HepG2 (cell line): ENCODE measurements at regions not wholly inside any gene's neighbourhood (a gene's known extent, or its start where the extent isn't known, plus 50 kb on each side); places are given as distances from the start of the nearest gene placed in this dataset.

ENCODE experiments used
- ATAC-seq: fragments of 200-7000 bp; cut with Tn5 transposase; 3 replicates; pipeline ENCODE4 v1.9.1; 2020; ENCODE audit warnings: mild to moderate bottlenecking, moderate library complexity
- BruUV-seq: library from RNA; stranded (reverse); fragments of 400-500 nt; replicated peaks from 2 replicates; lab custom pipeline; 2021; lab: Mats Ljungman, UMichigan
- CTCF ChIA-PET: fragments of 300-600 bp; formaldehyde crosslinking; extraction: SDS; loops from one replicate; lab custom pipeline; 2021; ENCODE audit warnings: low total read pairs, inconsistent platforms, low intra/inter-chr PET ratio; lab: Yijun Ruan, JAX
- POLR2A ChIA-PET: fragments of 350-600 bp; sonication (Branson Sonifier 250); formaldehyde crosslinking; loops from one replicate; lab custom pipeline; 2020; ENCODE audit warnings: antibody characterized with exemption, inconsistent platforms; lab: Yijun Ruan, JAX
- DNase-seq: peaks from one replicate; pipeline ENCODE4 v3.0.0-alpha.2; 2015; ENCODE audit warnings: low spot score
- FAIRE-seq: peaks from 3 replicates; lab custom pipeline; 2011; peaks lifted over from hg19 to GRCh38; lab: Jason Lieb, UNC
- H2AFZ ChIP-seq: one replicate; pipeline ENCODE4 v1.6.1; 2011; ENCODE audit warnings: low read length, inconsistent platforms
- H3K27ac ChIP-seq: fragments of 300-600 bp; 3 replicates; pipeline ENCODE4 v1.8.0; 2011; ENCODE audit warnings: mixed run types, mild to moderate bottlenecking, mixed read lengths, low read length, inconsistent platforms; ENCODE audit not compliant: insufficient read depth; ENCODE audit errors: extremely low read length
- H3K27me3 ChIP-seq, 2 experiments: fragments of 200-600 bp in 1 of 2; 2 replicates in 1 of 2; 3 replicates in 1 of 2; pipeline versions ENCODE4 v1.6.0 to v1.8.0; 2011; ENCODE audit warnings: low read length in 2 of 2, mild to moderate bottlenecking in 2 of 2, moderate library complexity in 2 of 2, inconsistent platforms in 1 of 2; ENCODE audit not compliant: insufficient read depth in 2 of 2, control insufficient read depth in 1 of 2
- H3K36me3 ChIP-seq, 2 experiments: fragments of 200-600 bp in 1 of 2; replicated peaks in 1 of 2; 2 replicates in 1 of 2; 3 replicates in 1 of 2; pipeline versions ENCODE4 v1.5.1 to v1.8.0; 2011; ENCODE audit warnings: low read length in 2 of 2, inconsistent platforms in 1 of 2; ENCODE audit not compliant: insufficient read depth in 2 of 2, control insufficient read depth in 1 of 2
- H3K4me1 ChIP-seq: 2 replicates; pipeline ENCODE4 v1.5.1; 2012; ENCODE audit warnings: low read length, inconsistent platforms; ENCODE audit not compliant: insufficient read depth
- H3K4me2 ChIP-seq: 2 replicates; pipeline ENCODE4 v1.6.0; 2011; ENCODE audit warnings: low read depth, low read length, inconsistent platforms
- H3K4me3 ChIP-seq, 3 experiments: fragments of 200-600 bp in 1 of 3; sonication (generic), shearing (Covaris generic) in 1 of 3; replicated peaks in 1 of 3; 2 replicates each; pipeline ENCODE4 v1.5.1; 2011 to 2016; ENCODE audit warnings: low read length in 3 of 3, inconsistent platforms in 2 of 3, low read depth in 2 of 3, mild to moderate bottlenecking in 2 of 3, control low read depth in 1 of 3, mixed read lengths in 1 of 3; ENCODE audit not compliant: insufficient read depth in 1 of 3
- H3K79me2 ChIP-seq: one replicate; pipeline ENCODE4 v1.6.1; 2011; ENCODE audit warnings: low read length, inconsistent platforms; ENCODE audit not compliant: insufficient read depth
- H3K9ac ChIP-seq: 2 replicates; pipeline ENCODE4 v1.6.0; 2011; ENCODE audit warnings: mild to moderate bottlenecking, low read depth, low read length, inconsistent platforms; ENCODE audit not compliant: insufficient read depth
- H3K9me3 ChIP-seq: 2 replicates; pipeline ENCODE4 v1.5.1; 2012; ENCODE audit warnings: mild to moderate bottlenecking, low read length
- H4K20me1 ChIP-seq: 2 replicates; pipeline ENCODE4 v1.6.0; 2011; ENCODE audit warnings: inconsistent platforms, mild to moderate bottlenecking, low read length, moderate library complexity; ENCODE audit not compliant: insufficient read depth
- ATF2 ChIP-seq: sonication (generic); formaldehyde crosslinking; IDR thresholded peaks from 2 replicates; pipeline ENCODE4 v1.4.0; 2020; ENCODE audit warnings: missing genetic modification reagents
- BHLHE40 ChIP-seq: IDR thresholded peaks from 2 replicates; pipeline ENCODE4 v1.6.1; 2011; ENCODE audit warnings: low read length, improper control_type of control experiment
- HNRNPK ChIP-seq: fragments of 200-400 bp; formaldehyde crosslinking; IDR thresholded peaks from 2 replicates; pipeline ENCODE4 v1.6.1; 2018; ENCODE audit warnings: low read length, low read depth, moderate library complexity, mild to moderate bottlenecking; ENCODE audit not compliant: poor library complexity, severe bottlenecking
- KLF12 ChIP-seq: sonication (generic); formaldehyde crosslinking; IDR thresholded peaks from 2 replicates; pipeline ENCODE4 v1.4.0; 2020; ENCODE audit warnings: missing genetic modification reagents, borderline replicate concordance
- MTF1 ChIP-seq: sonication (generic); formaldehyde crosslinking; IDR thresholded peaks from 2 replicates; pipeline ENCODE4 v1.5.0; 2020; ENCODE audit warnings: missing genetic modification reagents
- REPIN1 ChIP-seq: sonication (generic); formaldehyde crosslinking; IDR thresholded peaks from 2 replicates; pipeline ENCODE4 v1.8.0; 2022; ENCODE audit warnings: missing genetic modification reagents, low read depth, mild to moderate bottlenecking, borderline replicate concordance
- SNAPC4 ChIP-seq: sonication (generic); formaldehyde crosslinking; IDR thresholded peaks from 2 replicates; pipeline ENCODE4 v1.4.0; 2020; ENCODE audit warnings: mild to moderate bottlenecking, missing genetic modification reagents
- SOX5 ChIP-seq: IDR thresholded peaks from 2 replicates; pipeline ENCODE4 v1.6.1; 2016; ENCODE audit warnings: borderline replicate concordance
- SOX6 ChIP-seq, 2 experiments: fragments of 450-650 bp in 1 of 2; sonication (generic) in 1 of 2; formaldehyde crosslinking in 1 of 2; IDR thresholded peaks; 2 replicates each; pipeline versions ENCODE4 v1.4.0 to v1.6.1; 2017 to 2020; ENCODE audit warnings: antibody characterized with exemption in 1 of 2, mild to moderate bottlenecking in 1 of 2, missing genetic modification reagents in 1 of 2
- THAP7 ChIP-seq: sonication (generic); formaldehyde crosslinking; IDR thresholded peaks from 2 replicates; pipeline ENCODE4 v1.8.1; 2023; ENCODE audit warnings: mild to moderate bottlenecking, missing genetic modification reagents
- ZBTB7A ChIP-seq: sonication (generic); formaldehyde crosslinking; IDR thresholded peaks from 2 replicates; pipeline ENCODE4 v1.8.0; 2022; ENCODE audit warnings: mild to moderate bottlenecking, missing genetic modification reagents
- ZKSCAN5 ChIP-seq: sonication (generic); formaldehyde crosslinking; IDR thresholded peaks from 2 replicates; pipeline ENCODE4 v1.5.1; 2020; ENCODE audit warnings: mild to moderate bottlenecking, missing genetic modification reagents
- ZNF280B ChIP-seq: sonication (generic); formaldehyde crosslinking; IDR thresholded peaks from 2 replicates; pipeline ENCODE4 v1.5.0; 2020; ENCODE audit warnings: missing genetic modification reagents, mild to moderate bottlenecking, borderline replicate concordance
- ZNF552 ChIP-seq: sonication (generic); formaldehyde crosslinking; IDR thresholded peaks from 2 replicates; pipeline ENCODE4 v1.9.0; 2022; ENCODE audit warnings: missing genetic modification reagents, mild to moderate bottlenecking, borderline replicate concordance
- WGBS: methylation state at CpG from one replicate; pipeline ENCODE4 v1.1.6; 2017; ENCODE audit warnings: low lambda C conversion rate; 5-methylcytosine and 5-hydroxymethylcytosine counted together
- in situ Hi-C: cut with HindIII; loops from 2 replicates; pipeline ENCODE4 v1.10.0; 2017; ENCODE audit warnings: low pct_unique_long_range_greater_than_20kb; ENCODE audit not compliant: extremely low pct_ligation_motif_present
- intact Hi-C: fragments of 100-400 bp; cut with micrococcal nuclease; formaldehyde crosslinking; loops from one replicate; pipeline ENCODE4 v1.10.0; 2022; ENCODE audit not compliant: unreplicated experiment

- Histone ChIP-seq H3K36me3 (no peaks in the 10 kb centered on the region), H3K4me1 (no peaks in the 10 kb centered on the region), H3K4me2 (no peak overlapping the region), H2AFZ (no peak overlapping the region), H3K27me3 (no peaks in the 10 kb centered on the region), H4K20me1 (no peaks in the 10 kb centered on the region), H3K9me3 (no peaks in the 10 kb centered on the region), H3K27ac (no peak overlapping the region), H3K79me2 (no peaks in the 10 kb centered on the region), H3K9ac (no peak overlapping the region), H3K4me3 (no peak overlapping the region)
- WGBS: 17% methylated on average over 3 of the region's 3 CpGs
- intact Hi-C loops: no loop called here
- ChIA-PET CTCF (no interaction called here), POLR2A (no interaction called here)
- no TSS peak for BruUV-seq
- in situ Hi-C loops: no loop called here
- FAIRE-seq (no peak), DNase-seq (no peak), ATAC-seq (no peak)
- TF ChIP-seq MTF1 (CRISPR knock-in tag) (no peak), KLF12 (CRISPR knock-in tag) (no peak), THAP7 (CRISPR knock-in tag) (no peak), HNRNPK (no peak), ZNF280B (CRISPR knock-in tag) (no peak), SOX5 (no peak), ZNF552 (no peak), ZKSCAN5 (CRISPR knock-in tag) (no peak), SNAPC4 (CRISPR knock-in tag) (no peak), SOX6 (IDR thresholded peaks at IDR 0.05) (no peak), SOX6 (CRISPR knock-in tag; IDR thresholded peaks at IDR 0.05) (no peak), BHLHE40 (no peak), REPIN1 (CRISPR knock-in tag) (no peak), ATF2 (CRISPR knock-in tag) (no peak), ZBTB7A (no peak)
Measured at GRCh38 chr1:232137066-232137465, 492.9 kb downstream of the SIPA1L2 start.
